ENCODE measurements at regions not wholly inside any gene's neighbourhood (a gene's known extent, or its start where the extent isn't known, plus 50 kb on each side); places are given as distances from the start of the nearest gene placed in this dataset.

DNA sequence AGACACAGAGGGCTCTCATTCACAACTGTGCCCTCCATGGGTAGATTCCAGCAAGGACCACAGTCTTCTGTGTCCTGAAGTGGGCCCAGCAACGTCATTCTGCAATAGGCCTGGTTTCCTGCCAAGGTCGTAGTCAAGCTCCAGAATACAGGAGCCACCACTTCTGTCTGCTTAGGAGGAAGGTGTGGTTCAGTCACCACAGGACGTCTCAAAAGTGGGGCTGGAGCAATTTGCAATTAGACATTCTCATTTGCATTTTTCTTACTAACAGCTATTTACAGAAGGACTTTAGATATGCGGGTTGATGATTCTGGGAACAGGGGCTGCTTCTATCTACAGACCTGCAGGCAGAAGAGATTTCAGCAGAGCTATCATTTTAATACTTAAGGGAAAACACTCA lies 58.7 kb upstream of the MYRIP start:
- no peak for DNase-seq (ENCODE audit: low spot score)

DNA sequence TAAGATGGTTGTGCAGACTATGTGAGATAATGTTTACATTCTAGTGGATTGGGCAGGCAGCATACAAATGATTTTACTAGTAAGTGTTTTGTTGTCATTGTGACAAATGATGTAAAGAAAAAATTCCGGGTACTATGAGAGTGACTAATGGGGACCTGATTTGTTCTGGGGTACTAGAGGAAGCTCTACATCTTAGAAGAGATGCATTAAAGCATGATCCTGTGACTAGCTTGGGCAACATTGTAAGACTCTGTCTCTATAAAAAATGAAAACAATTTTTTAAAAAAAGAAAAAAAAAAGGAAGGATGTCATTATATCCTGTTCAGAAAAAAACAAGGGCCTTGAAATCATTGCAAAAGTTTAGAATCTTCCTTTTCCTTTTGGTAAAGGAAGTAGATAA lies 58.1 kb upstream of the MYRIP start:
- no peak for DNase-seq (ENCODE audit: low spot score)

DNA sequence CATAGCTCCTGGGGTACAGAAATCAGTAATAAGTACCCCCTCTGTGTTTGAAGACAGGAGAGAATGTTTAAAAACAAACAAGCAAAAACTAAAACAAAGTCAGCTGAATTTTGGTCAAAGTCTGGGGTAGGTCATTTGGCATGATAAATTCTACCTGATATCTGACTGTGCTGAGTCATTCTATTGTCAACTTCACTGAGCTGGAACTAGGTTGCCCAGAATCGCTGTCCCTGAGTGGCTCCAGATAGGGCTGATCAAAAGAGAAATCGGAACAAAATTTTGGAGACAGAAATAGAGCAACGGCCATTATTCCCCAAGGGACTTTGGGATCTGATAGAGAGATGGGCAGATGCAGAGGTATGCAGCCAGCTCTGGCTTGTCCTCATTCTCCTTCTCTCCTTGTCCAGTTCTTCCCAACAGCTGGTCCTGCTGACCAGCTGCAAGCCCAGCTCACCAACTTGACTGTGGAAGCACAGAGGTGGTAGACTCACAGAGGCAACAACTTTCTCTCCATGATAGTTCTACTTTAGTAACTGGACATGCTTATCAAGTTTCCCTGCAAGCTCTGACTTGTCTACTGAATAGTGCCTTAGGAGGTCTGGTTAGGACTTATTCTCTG lies 57.3 kb upstream of the MYRIP start:
- no peak for DNase-seq (ENCODE audit: low spot score)

DNA sequence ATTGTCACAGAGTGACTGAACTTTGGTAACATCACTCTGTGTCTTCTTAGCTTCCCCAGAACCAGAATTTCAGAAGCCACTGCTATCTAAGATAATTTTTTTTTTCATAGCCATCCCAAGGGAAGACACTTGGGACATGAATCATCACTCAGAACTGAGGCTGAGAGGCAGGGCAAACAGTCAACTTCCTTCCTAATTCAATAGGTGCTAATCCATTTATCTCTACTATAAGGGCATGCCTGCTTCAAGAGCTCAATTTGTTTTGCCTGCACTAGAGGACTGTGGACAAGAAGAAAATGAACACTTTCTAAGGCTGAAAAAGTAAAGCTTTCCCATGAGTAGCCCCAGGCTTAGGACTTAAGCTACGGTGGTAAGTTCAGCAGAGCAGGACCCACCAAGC lies 56.7 kb upstream of the MYRIP start:
- no peak for DNase-seq (ENCODE audit: low spot score)

DNA sequence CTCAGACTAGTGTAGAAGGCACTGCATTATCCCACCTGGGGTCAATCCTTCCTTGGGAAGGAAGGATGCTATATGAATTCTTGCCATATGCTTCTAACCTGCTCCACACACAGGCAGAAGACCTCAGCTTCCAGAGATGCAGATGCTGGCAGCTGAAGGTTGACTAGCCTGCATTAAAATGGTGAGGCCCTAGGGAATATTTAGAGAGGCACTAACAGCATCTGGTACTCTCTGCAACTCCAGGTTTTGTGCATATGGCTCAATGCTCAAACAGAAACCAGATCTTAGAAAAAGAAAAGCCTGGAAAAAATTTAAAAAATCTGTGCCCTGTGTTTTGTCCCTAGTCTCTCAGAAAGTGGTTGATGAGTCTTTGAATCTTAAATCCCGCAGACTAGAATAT lies 56.0 kb upstream of the MYRIP start:
- peak; percentile 43 for DNase-seq (ENCODE audit: low spot score)

DNA sequence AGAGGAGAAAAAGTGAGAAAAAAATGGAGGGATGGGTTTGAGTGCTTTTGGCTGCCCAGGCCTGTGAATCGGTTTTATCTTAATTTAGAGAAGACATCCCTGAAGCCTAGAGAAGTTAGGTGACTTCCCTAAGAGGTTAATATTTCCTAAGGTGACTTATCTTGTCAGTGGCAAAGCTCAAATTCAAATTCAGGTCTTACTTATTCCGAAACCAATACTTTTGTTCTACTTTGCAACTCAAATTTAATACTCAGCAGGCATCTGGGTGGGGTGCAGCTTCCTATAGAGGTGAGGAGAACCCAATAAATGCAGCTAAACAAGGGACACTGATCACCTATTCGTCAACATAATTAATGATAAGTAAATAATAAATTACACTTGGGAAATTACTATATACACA lies 54.9 kb upstream of the MYRIP start:
- DNase-seq (ENCODE audit: low spot score): no peak

DNA sequence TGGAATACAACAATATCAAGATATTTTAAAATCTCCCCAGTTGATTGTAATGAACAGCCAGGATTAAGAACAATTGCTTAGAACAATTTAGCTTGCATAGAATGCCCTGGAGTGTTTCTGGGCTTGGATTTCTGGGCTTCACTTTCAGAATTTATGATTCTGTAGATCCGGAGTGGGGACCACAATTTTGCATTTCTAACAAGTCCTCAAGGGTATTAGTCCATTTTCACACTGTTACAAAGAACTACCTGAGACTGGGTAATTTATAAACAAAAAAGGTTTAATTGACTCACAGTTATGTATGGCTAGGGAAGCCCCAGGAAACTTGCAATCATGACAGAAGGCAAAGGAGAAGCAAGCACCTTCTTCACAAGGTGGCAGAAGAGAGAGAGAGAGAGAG lies 54.3 kb upstream of the MYRIP start:
- no peak for DNase-seq (ENCODE audit: low spot score)

DNA sequence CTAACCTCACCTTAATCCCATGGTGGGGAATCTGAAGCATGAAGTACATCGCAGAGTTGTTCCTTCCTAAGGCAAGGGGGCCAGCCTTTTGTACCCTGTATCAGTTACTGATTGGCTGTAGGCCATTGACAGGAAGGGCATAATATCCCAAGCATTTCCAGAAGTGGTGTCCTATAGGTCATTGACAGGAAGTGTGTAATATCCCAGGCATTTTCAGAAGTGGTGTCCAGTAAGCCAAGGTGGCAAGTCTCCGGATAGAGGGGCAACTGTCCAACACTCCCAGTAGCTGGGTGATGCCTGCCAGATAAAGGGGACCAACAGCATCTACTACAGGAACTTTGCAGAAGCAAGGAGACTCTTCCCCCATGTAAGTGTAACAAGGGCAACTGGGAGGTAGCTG lies 52.1 kb upstream of the MYRIP start:
- DNase-seq (ENCODE audit: low spot score): no peak
